Keratinocyte (primary cell): ENCODE measurements at regions not wholly inside any gene's neighbourhood (a gene's known extent, or its start where the extent isn't known, plus 50 kb on each side); places are given as distances from the start of the nearest gene placed in this dataset.

Source experiments
- EZH2 ChIP-seq: IDR thresholded peaks from one replicate; pipeline ENCODE4 v1.6.1; 2012; ENCODE audit warnings: inconsistent platforms, mild to moderate bottlenecking, low read length, moderate library complexity
- TF ChIP-seq, protein P1 (sequence below), 3 experiments: IDR thresholded peaks in 1 of 3; conservative IDR thresholded peaks in 1 of 3; optimal IDR thresholded peaks in 1 of 3; 2 replicates in 2 of 3; 3 replicates in 1 of 3; pipeline versions ENCODE3 to v1.5.1; 2011; ENCODE audit warnings: low read length in 3 of 3, mild to moderate bottlenecking in 3 of 3, moderate library complexity in 2 of 3, control low read depth in 1 of 3, inconsistent platforms in 1 of 3; ENCODE audit not compliant: insufficient read depth in 2 of 3; ENCODE audit errors: extremely low read depth in 1 of 3

DNA sequence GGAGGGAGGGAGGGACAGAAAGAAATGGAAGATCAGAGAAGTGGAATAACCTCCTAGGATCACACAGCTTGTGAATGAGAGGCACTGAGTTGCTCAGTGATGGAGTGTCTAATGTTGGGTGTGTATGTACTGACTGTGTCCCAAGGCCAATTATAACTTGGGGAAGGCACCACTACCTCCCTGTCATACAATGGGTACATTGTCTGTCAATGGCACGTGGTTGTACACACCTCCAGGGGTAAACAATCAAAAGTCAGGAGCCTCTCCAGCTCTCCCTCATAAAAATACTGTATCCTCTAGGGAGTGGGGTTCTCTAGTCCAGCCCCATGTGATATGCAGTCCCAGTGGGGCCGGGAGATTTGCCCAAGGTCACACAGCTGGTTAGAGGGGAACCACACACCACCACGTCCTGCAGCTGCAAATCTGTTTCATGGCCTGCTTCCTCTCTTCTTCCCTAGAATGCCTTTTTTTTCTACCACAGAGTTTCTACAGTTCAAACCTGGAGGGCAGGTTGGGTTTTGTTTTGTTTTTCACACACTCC lies 112.5 kb downstream of the SNX5 start:
- TF ChIP-seq, protein P1, sequence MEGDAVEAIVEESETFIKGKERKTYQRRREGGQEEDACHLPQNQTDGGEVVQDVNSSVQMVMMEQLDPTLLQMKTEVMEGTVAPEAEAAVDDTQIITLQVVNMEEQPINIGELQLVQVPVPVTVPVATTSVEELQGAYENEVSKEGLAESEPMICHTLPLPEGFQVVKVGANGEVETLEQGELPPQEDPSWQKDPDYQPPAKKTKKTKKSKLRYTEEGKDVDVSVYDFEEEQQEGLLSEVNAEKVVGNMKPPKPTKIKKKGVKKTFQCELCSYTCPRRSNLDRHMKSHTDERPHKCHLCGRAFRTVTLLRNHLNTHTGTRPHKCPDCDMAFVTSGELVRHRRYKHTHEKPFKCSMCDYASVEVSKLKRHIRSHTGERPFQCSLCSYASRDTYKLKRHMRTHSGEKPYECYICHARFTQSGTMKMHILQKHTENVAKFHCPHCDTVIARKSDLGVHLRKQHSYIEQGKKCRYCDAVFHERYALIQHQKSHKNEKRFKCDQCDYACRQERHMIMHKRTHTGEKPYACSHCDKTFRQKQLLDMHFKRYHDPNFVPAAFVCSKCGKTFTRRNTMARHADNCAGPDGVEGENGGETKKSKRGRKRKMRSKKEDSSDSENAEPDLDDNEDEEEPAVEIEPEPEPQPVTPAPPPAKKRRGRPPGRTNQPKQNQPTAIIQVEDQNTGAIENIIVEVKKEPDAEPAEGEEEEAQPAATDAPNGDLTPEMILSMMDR (optimal IDR thresholded peaks at IDR 0.05 in 1 of 3, IDR thresholded peaks at IDR 0.05 in 1 of 3, conservative IDR thresholded peaks at IDR 0.05 in 1 of 3; ENCODE audit: extremely low read depth in 1 of 3, insufficient read depth in 2 of 3, low read length in 3 of 3) = no peak
- TF ChIP-seq EZH2 = no peak
